ENCODE measurements at regions not wholly inside any gene's neighbourhood (a gene's known extent, or its start where the extent isn't known, plus 50 kb on each side); places are given as distances from the start of the nearest gene placed in this dataset.

- Histone ChIP-seq H2BK120ac (replicated peaks; ENCODE audit: low read depth, low read length) (no peak overlapping the region), H4K20me1 (replicated peaks in 1 of 2; ENCODE audit: control insufficient read depth in 1 of 2, insufficient read depth in 2 of 2, low read length in 2 of 2) (no peaks in the 10 kb centered on the region), H4K91ac (replicated peaks; ENCODE audit: insufficient read length, low read length) (no peak overlapping the region), H4K5ac (ENCODE audit: insufficient read length, low read depth, low read length) (no peak overlapping the region), H3K56ac (replicated peaks; ENCODE audit: insufficient read length, low read depth, low read length) (no peak overlapping the region), H3K27me3 (replicated peaks in 1 of 4; ENCODE audit: control insufficient read depth in 3 of 4, extremely low read depth in 1 of 4, insufficient read depth in 3 of 4, low read length in 3 of 4) (no peaks in the 10 kb centered on the region), H3K4ac (replicated peaks; ENCODE audit: insufficient read length, low read depth, low read length) (no peak overlapping the region), H3K27ac (ENCODE audit: low read depth, low read length) (no peak overlapping the region), H3K4me3 (ENCODE audit: extremely low read depth in 1 of 4, insufficient read depth in 2 of 4, low read depth in 3 of 4, low read length in 4 of 4) (no peak overlapping the region), H3K14ac (ENCODE audit: insufficient read length) (no peak overlapping the region), H3K4me1 (replicated peaks in 1 of 4; ENCODE audit: control insufficient read depth in 3 of 4, insufficient read depth in 4 of 4, low read length in 3 of 4) (no peaks in the 10 kb centered on the region), H2AFZ (ENCODE audit: low read length) (no peak overlapping the region), H3K4me2 (ENCODE audit: insufficient read depth in 1 of 2, low read depth in 2 of 2, low read length in 2 of 2) (no peak overlapping the region), H3K79me1 (ENCODE audit: low read depth, low read length) (no peaks in the 10 kb centered on the region), H4K8ac (ENCODE audit: extremely low read depth, insufficient read depth, low read length) (no peak overlapping the region), H3K18ac (ENCODE audit: extremely low read depth, low read length) (no peak overlapping the region), H2BK5ac (ENCODE audit: low read depth, low read length) (no peak overlapping the region), H3K9ac (replicated peaks in 1 of 4; ENCODE audit: extremely low read depth in 1 of 4, low read depth in 3 of 4, low read length in 3 of 4) (no peak overlapping the region), H3K36me3 (ENCODE audit: control insufficient read depth in 2 of 4, insufficient read depth in 4 of 4, low read length in 3 of 4) (no peaks in the 10 kb centered on the region), H3K23me2 (ENCODE audit: low read depth, low read length) (no peaks in the 10 kb centered on the region), H2BK20ac (ENCODE audit: low read length) (no peak overlapping the region), H2BK12ac (ENCODE audit: low read depth, low read length) (no peak overlapping the region), H3K23ac (ENCODE audit: insufficient read length) (no peak overlapping the region), H3K9me3 (ENCODE audit: insufficient read depth in 2 of 2, low read depth in 1 of 2, low read length in 1 of 2) (no peaks in the 10 kb centered on the region), H3K79me2 (ENCODE audit: control insufficient read depth in 1 of 2, insufficient read depth in 2 of 2, low read length in 2 of 2) (no peaks in the 10 kb centered on the region), H2AK5ac (ENCODE audit: low read depth, low read length) (no peak overlapping the region), H2BK15ac (ENCODE audit: low read length) (no peak overlapping the region)
- WGBS, 2 experiments (ENCODE audit: extremely low coverage in 1 of 2, insufficient coverage in 1 of 2, insufficient read length in 1 of 2, insufficient replicate concordance in 2 of 2, low coverage in 1 of 2, low lambda C conversion rate in 2 of 2, missing lambda C conversion rate in 1 of 2): 90% methylated on average over 5 of the region's 5 CpGs; no CpG with 5 or more reads in 1 of the 2 experiments
- CTCF ChIA-PET (ENCODE audit: partially characterized antibody): no interaction called here
- FAIRE-seq: no peak
- TF ChIP-seq BCL11A (IDR thresholded peaks at IDR 0.05; ENCODE audit: low read depth in 2 of 2, low read length in 2 of 2) (no peak), CTBP2 (IDR thresholded peaks at IDR 0.05; ENCODE audit: borderline replicate concordance, insufficient read depth, insufficient read length, low read length) (no peak), EGR1 (IDR thresholded peaks at IDR 0.05; ENCODE audit: borderline replicate concordance, low read depth, low read length) (no peak), SP1 (IDR thresholded peaks at IDR 0.05; ENCODE audit: low read depth, low read length) (no peak), SUZ12 (IDR thresholded peaks at IDR 0.05; ENCODE audit: low read length) (no peak)
- POLR2A ChIA-PET (ENCODE audit: partially characterized antibody): no interaction called here
- no peak for DNase-seq (ENCODE audit: low read depth in 1 of 2, low spot score in 2 of 2)
These were observed 337.9 kb downstream of the TBC1D32 start for GRCh38 chr6:120996340-120996739.
